HG02938 (cell line): ENCODE measurements at regions not wholly inside any gene's neighbourhood (a gene's known extent, or its start where the extent isn't known, plus 50 kb on each side); places are given as distances from the start of the nearest gene placed in this dataset.

Source experiments
- ATAC-seq: cut with Tn5 transposase; IDR thresholded peaks from one replicate; pipeline ENCODE4 v1.9.1; 2021; ENCODE audit warnings: mild to moderate bottlenecking, moderate library complexity; ENCODE audit not compliant: unreplicated experiment

- ATAC-seq = no peak
Observed at GRCh38 chr11:127066401-127067090, 66.0 kb upstream of the KIRREL3 start.

GRCh38 chr11:127063241-127063640 lies 62.7 kb upstream of the KIRREL3 start:
- no peak for ATAC-seq

- no peak for ATAC-seq
Observed at GRCh38 chr11:127061947-127062346, 61.4 kb upstream of the KIRREL3 start.

- no peak for ATAC-seq
Observed at GRCh38 chr11:127059750-127060149, 59.2 kb upstream of the KIRREL3 start.

- no peak for ATAC-seq
Observed at GRCh38 chr11:127059286-127059685, 58.7 kb upstream of the KIRREL3 start.

- ATAC-seq = no peak
Observed at GRCh38 chr11:127058524-127058923, 58.0 kb upstream of the KIRREL3 start.

- ATAC-seq = no peak
Observed at GRCh38 chr11:127057126-127057525, 56.6 kb upstream of the KIRREL3 start.

GRCh38 chr11:127056338-127056971 lies 55.9 kb upstream of the KIRREL3 start:
- no peak for ATAC-seq

- no peak for ATAC-seq
Observed at GRCh38 chr11:127055236-127055635, 54.7 kb upstream of the KIRREL3 start.

- no peak for ATAC-seq
Observed at GRCh38 chr11:127054153-127054552, 53.6 kb upstream of the KIRREL3 start.

GRCh38 chr11:127052404-127052803 lies 51.8 kb upstream of the KIRREL3 start:
- no peak for ATAC-seq
